Activated CD8-positive, alpha-beta T cell treated with anti-CD3 and anti-CD28 coated beads, Interleukin-2, amount 10 ng/mL, durations not matched to agents 7 days and 5 days (primary cell): ENCODE measurements at regions not wholly inside any gene's neighbourhood (a gene's known extent, or its start where the extent isn't known, plus 50 kb on each side); places are given as distances from the start of the nearest gene placed in this dataset.
"Not testable (repeated sequence)": the region's sequence is repeated elsewhere in the genome, so short reads cannot be mapped to it uniquely, and the experiment has no call there.

Experiments
- ATAC-seq: fragments of 150-1000 bp; cut with Tn5 transposase; one replicate; pipeline ENCODE4 v1.10.0; 2021; ENCODE audit warnings: moderate library complexity
- CTCF ChIA-PET: fragments of 350-600 bp; sonication (Branson Sonifier 250); formaldehyde crosslinking; loops from one replicate; lab custom pipeline; 2021; ENCODE audit warnings: antibody characterized with exemption; lab: Charles Lee
- POLR2A ChIA-PET: fragments of 350-600 bp; sonication (Branson Sonifier 250); formaldehyde crosslinking; loops from one replicate; lab custom pipeline; 2021; ENCODE audit warnings: antibody characterized with exemption; lab: Charles Lee
- DNase-seq: peaks from one replicate; pipeline ENCODE4 v3.0.0-alpha.2; 2020
- H3K27ac Mint-ChIP-seq: one replicate; pipeline ENCODE4 v1.8.0; 2021; ENCODE audit warnings: mild to moderate bottlenecking, mixed read lengths
- H3K27me3 Mint-ChIP-seq: one replicate; pipeline ENCODE4 v1.8.0; 2021; ENCODE audit warnings: low read depth, mixed read lengths
- H3K36me3 Mint-ChIP-seq: one replicate; pipeline ENCODE4 v1.8.0; 2021; ENCODE audit warnings: low read depth, mixed read lengths
- H3K4me1 Mint-ChIP-seq: one replicate; pipeline ENCODE4 v1.8.0; 2021; ENCODE audit warnings: low read depth, mixed read lengths
- H3K4me3 Mint-ChIP-seq: one replicate; pipeline ENCODE4 v1.8.0; 2021; ENCODE audit warnings: mild to moderate bottlenecking, mixed read lengths
- H3K9me3 Mint-ChIP-seq: one replicate; pipeline ENCODE4 v1.8.0; 2022; ENCODE audit warnings: mixed read lengths; ENCODE audit not compliant: insufficient read depth

- DNase-seq, H3K27ac Mint-ChIP-seq, ATAC-seq, POLR2A ChIA-PET, H3K4me1 Mint-ChIP-seq, CTCF ChIA-PET, H3K9me3 Mint-ChIP-seq, H3K36me3 Mint-ChIP-seq, H3K4me3 Mint-ChIP-seq, H3K27me3 Mint-ChIP-seq: not testable (repeated sequence)
Measured at GRCh38 chr13:19074106-19074505, 107.5 kb downstream of the TUBA3C start.

- not testable (repeated sequence) for H3K36me3 Mint-ChIP-seq, H3K27me3 Mint-ChIP-seq, ATAC-seq
Measured at GRCh38 chr13:19072956-19073706, 108.5 kb downstream of the TUBA3C start.

GRCh38 chr13:19072543-19072942 lies 109.1 kb downstream of the TUBA3C start:
- CTCF ChIA-PET: no interaction called here

More at GRCh38 chr13:19072956-19073706, 108.5 kb downstream of the TUBA3C start:
- H3K27ac Mint-ChIP-seq, POLR2A ChIA-PET, DNase-seq, H3K4me1 Mint-ChIP-seq, H3K9me3 Mint-ChIP-seq, H3K4me3 Mint-ChIP-seq, CTCF ChIA-PET: not testable (repeated sequence)

GRCh38 chr13:19071161-19071936 lies 110.3 kb downstream of the TUBA3C start:
- H3K4me1 Mint-ChIP-seq: no peaks in the 10 kb centered on the region
- H3K27ac Mint-ChIP-seq: no peak overlapping the region
- ATAC-seq (no peak), DNase-seq (no peak)
- no peaks in the 10 kb centered on the region for H3K27me3 Mint-ChIP-seq
- POLR2A ChIA-PET: no interaction called here
- H3K4me3 Mint-ChIP-seq: no peak overlapping the region
- CTCF ChIA-PET: no interaction called here
- no peaks in the 10 kb centered on the region for H3K9me3 Mint-ChIP-seq
- H3K36me3 Mint-ChIP-seq: no peaks in the 10 kb centered on the region

More at GRCh38 chr13:19072543-19072942, 109.1 kb downstream of the TUBA3C start:
- POLR2A ChIA-PET: no interaction called here
- no peaks in the 10 kb centered on the region for H3K36me3 Mint-ChIP-seq
- H3K4me3 Mint-ChIP-seq: no peak overlapping the region
- no peaks in the 10 kb centered on the region for H3K27me3 Mint-ChIP-seq
- H3K9me3 Mint-ChIP-seq: no peaks in the 10 kb centered on the region
- DNase-seq: no peak
- H3K4me1 Mint-ChIP-seq: no peaks in the 10 kb centered on the region
- no peak overlapping the region for H3K27ac Mint-ChIP-seq
- no peak for ATAC-seq

DNA sequence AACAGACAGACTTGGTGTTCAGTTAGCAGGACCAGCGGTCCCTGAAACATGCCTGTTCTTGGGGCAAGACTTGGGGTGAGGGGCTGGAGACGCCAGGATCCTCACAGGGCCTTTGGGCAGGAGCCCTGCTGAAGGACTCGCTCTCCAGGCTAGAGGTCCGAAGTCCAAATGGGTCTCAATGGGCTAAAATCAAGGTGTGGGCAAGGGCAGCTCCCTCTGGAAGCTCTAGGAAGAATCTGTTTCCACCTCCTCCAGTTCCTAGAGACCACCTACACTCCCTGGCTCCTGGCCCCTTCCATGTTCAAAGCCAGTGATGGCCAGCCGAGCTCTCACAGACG lies 111.3 kb downstream of the TUBA3C start:
- Mint-ChIP-seq H3K27ac (no peak overlapping the region), H3K27me3 (no peaks in the 10 kb centered on the region), H3K36me3 (no peaks in the 10 kb centered on the region), H3K4me3 (no peak overlapping the region), H3K9me3 (no peaks in the 10 kb centered on the region), H3K4me1 (no peaks in the 10 kb centered on the region)
- ChIA-PET POLR2A (no interaction called here), CTCF (no interaction called here)
- ATAC-seq (no peak), DNase-seq (no peak)

GRCh38 chr13:19069684-19070397 lies 111.8 kb downstream of the TUBA3C start:
- no peak overlapping the region for H3K27ac Mint-ChIP-seq
- CTCF ChIA-PET: no interaction called here
- no peak for DNase-seq

DNA sequence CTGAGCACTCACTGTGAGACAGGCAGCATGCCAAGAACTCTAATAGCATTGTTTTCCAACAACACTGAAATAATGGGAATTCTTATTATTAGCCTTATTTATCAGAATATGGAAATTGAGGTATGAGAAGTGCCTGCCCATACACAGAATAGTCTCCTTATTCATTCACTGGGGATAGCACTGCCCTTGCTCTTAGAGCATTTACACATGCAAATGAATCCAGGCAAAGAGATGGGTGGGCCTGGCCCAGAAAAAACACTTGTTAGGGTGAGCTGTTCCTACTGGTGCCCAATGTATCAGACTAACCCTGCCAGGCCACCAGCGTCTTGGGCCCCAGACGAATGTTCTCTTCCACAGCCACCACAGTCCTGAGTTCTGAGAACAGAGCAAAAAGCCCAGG lies 112.9 kb downstream of the TUBA3C start:
- no peaks in the 10 kb centered on the region for H3K4me1 Mint-ChIP-seq
- ATAC-seq (no peak), DNase-seq (no peak)
- H3K27ac Mint-ChIP-seq: no peak overlapping the region
- no peaks in the 10 kb centered on the region for H3K36me3 Mint-ChIP-seq
- no peak overlapping the region for H3K4me3 Mint-ChIP-seq
- no peaks in the 10 kb centered on the region for H3K27me3 Mint-ChIP-seq
- ChIA-PET POLR2A (no interaction called here), CTCF (no interaction called here)
- H3K9me3 Mint-ChIP-seq: peaks cover 8% of the 10 kb centered on the region

More at GRCh38 chr13:19069684-19070397, 111.8 kb downstream of the TUBA3C start:
- Mint-ChIP-seq H3K27me3 (no peaks in the 10 kb centered on the region), H3K4me1 (no peaks in the 10 kb centered on the region), H3K9me3 (no peaks in the 10 kb centered on the region), H3K4me3 (no peak overlapping the region), H3K36me3 (no peaks in the 10 kb centered on the region)
- no peak for ATAC-seq
- POLR2A ChIA-PET: no interaction called here

- Mint-ChIP-seq H3K27ac (no peak overlapping the region), H3K27me3 (no peaks in the 10 kb centered on the region), H3K36me3 (no peaks in the 10 kb centered on the region), H3K9me3 (peaks cover 8% of the 10 kb centered on the region), H3K4me1 (no peaks in the 10 kb centered on the region), H3K4me3 (no peak overlapping the region)
- ChIA-PET CTCF (no interaction called here), POLR2A (no interaction called here)
- DNase-seq: no peak
- ATAC-seq: no peak
Measured at GRCh38 chr13:19067767-19068166, 113.9 kb downstream of the TUBA3C start.

GRCh38 chr13:19062801-19063200 lies 118.8 kb downstream of the TUBA3C start:
- peaks cover 8% of the 10 kb centered on the region for H3K9me3 Mint-ChIP-seq
- DNase-seq (no peak), ATAC-seq (no peak)
- no peak overlapping the region for H3K4me3 Mint-ChIP-seq
- H3K36me3 Mint-ChIP-seq: no peaks in the 10 kb centered on the region
- H3K4me1 Mint-ChIP-seq: no peaks in the 10 kb centered on the region
- no peaks in the 10 kb centered on the region for H3K27me3 Mint-ChIP-seq
- CTCF ChIA-PET: no interaction called here
- POLR2A ChIA-PET: no interaction called here
- H3K27ac Mint-ChIP-seq: no peak overlapping the region

DNA sequence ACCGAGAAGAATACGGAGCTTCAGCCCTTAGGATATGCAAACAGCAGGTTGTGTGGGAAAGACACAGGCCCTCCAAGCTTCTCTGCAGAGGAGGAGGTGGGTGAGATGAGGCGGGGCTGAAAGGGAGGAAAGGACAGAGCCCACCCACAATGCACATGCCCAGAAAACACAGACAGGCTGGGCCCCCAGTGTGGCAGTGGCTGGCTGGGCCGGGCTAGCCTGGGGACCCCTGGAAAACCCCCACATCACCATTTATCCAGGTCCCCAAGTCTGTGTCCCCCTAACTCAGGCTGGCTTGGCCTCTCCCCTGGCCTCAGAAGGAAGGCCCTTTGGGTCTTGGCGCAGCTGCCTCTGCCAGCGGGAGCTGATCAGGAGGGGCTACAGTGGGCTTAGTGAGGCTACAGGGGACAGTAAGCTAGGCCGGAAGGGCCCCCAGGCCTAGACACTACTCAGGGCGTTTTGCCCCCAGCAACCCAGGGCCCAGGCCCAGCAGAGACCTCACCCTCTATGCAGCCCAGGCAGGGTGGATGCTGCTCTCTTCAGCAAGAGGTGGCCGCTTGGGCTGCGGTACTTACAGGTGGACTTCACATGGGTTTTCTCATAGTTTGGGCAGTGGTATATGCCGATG lies 119.5 kb downstream of the TUBA3C start:
- peaks cover 8% of the 10 kb centered on the region for H3K9me3 Mint-ChIP-seq
- H3K4me1 Mint-ChIP-seq: no peaks in the 10 kb centered on the region
- no peaks in the 10 kb centered on the region for H3K27me3 Mint-ChIP-seq
- no peak overlapping the region for H3K4me3 Mint-ChIP-seq
- H3K27ac Mint-ChIP-seq: no peak overlapping the region
- ChIA-PET POLR2A (no interaction called here), CTCF (no interaction called here)
- no peaks in the 10 kb centered on the region for H3K36me3 Mint-ChIP-seq
- no peak for DNase-seq
- ATAC-seq: no peak

GRCh38 chr13:19061278-19061677 lies 120.3 kb downstream of the TUBA3C start:
- POLR2A ChIA-PET: no interaction called here
- no peaks in the 10 kb centered on the region for H3K36me3 Mint-ChIP-seq
- H3K9me3 Mint-ChIP-seq: peaks cover 8% of the 10 kb centered on the region
- H3K27ac Mint-ChIP-seq: no peak overlapping the region
- CTCF ChIA-PET: no interaction called here
- H3K4me1 Mint-ChIP-seq: no peaks in the 10 kb centered on the region
- ATAC-seq (no peak), DNase-seq (no peak)
- H3K4me3 Mint-ChIP-seq: no peak overlapping the region
- no peaks in the 10 kb centered on the region for H3K27me3 Mint-ChIP-seq
